Jurkat, Clone E6-1 (cell line): ENCODE measurements at regions not wholly inside any gene's neighbourhood (a gene's known extent, or its start where the extent isn't known, plus 50 kb on each side); places are given as distances from the start of the nearest gene placed in this dataset.

ENCODE experiments used
- DNase-seq: peaks from one replicate; pipeline ENCODE4 v3.0.0-alpha.2; 2011; ENCODE audit warnings: low read depth, low spot score
- H3K4me3 ChIP-seq: 2 replicates; pipeline ENCODE4 v1.5.1; 2011; ENCODE audit warnings: mild to moderate bottlenecking, low read length, control low read depth, moderate library complexity

- H3K4me3 ChIP-seq: no peak overlapping the region
- DNase-seq: no peak
Observed at GRCh38 chr3:59698091-59698490, 648.3 kb upstream of the CFAP20DC start.

- DNase-seq: no peak
- no peak overlapping the region for H3K4me3 ChIP-seq
Observed at GRCh38 chr3:59696783-59697182, 647.0 kb upstream of the CFAP20DC start.

GRCh38 chr3:59695860-59696259 lies 646.0 kb upstream of the CFAP20DC start:
- DNase-seq: no peak
- no peak overlapping the region for H3K4me3 ChIP-seq

- no peak for DNase-seq
- no peak overlapping the region for H3K4me3 ChIP-seq
Observed at GRCh38 chr3:59692117-59692516, 642.3 kb upstream of the CFAP20DC start.

GRCh38 chr3:59690886-59691285 lies 641.1 kb upstream of the CFAP20DC start:
- H3K4me3 ChIP-seq: no peak overlapping the region

GRCh38 chr3:59688636-59689035 lies 638.8 kb upstream of the CFAP20DC start:
- H3K4me3 ChIP-seq: no peak overlapping the region
- DNase-seq: no peak

More at GRCh38 chr3:59690886-59691285, 641.1 kb upstream of the CFAP20DC start:
- no peak for DNase-seq

- no peak for DNase-seq
- no peak overlapping the region for H3K4me3 ChIP-seq
Observed at GRCh38 chr3:59685432-59685831, 635.6 kb upstream of the CFAP20DC start.

GRCh38 chr3:59684766-59685165 lies 634.9 kb upstream of the CFAP20DC start:
- no peak for DNase-seq
- H3K4me3 ChIP-seq: no peak overlapping the region

GRCh38 chr3:59680919-59681318 lies 631.1 kb upstream of the CFAP20DC start:
- no peak for DNase-seq
- no peak overlapping the region for H3K4me3 ChIP-seq

- no peak overlapping the region for H3K4me3 ChIP-seq
- DNase-seq: no peak
Observed at GRCh38 chr3:59677747-59678702, 628.2 kb upstream of the CFAP20DC start.

- no peak for DNase-seq
- H3K4me3 ChIP-seq: no peak overlapping the region
Observed at GRCh38 chr3:59675495-59675894, 625.7 kb upstream of the CFAP20DC start.

- DNase-seq: no peak
Observed at GRCh38 chr3:59663076-59663850, 613.4 kb upstream of the CFAP20DC start.

GRCh38 chr3:59660852-59661625 lies 611.2 kb upstream of the CFAP20DC start:
- H3K4me3 ChIP-seq: no peak overlapping the region
- no peak for DNase-seq

More at GRCh38 chr3:59663076-59663850, 613.4 kb upstream of the CFAP20DC start:
- no peak overlapping the region for H3K4me3 ChIP-seq

GRCh38 chr3:59660376-59660775 lies 610.6 kb upstream of the CFAP20DC start:
- DNase-seq: no peak
- no peak overlapping the region for H3K4me3 ChIP-seq

- H3K4me3 ChIP-seq: no peak overlapping the region
- DNase-seq: no peak
Observed at GRCh38 chr3:59659755-59660154, 609.9 kb upstream of the CFAP20DC start.

GRCh38 chr3:59658866-59659265 lies 609.0 kb upstream of the CFAP20DC start:
- no peak overlapping the region for H3K4me3 ChIP-seq
- DNase-seq: no peak

GRCh38 chr3:59658274-59658673 lies 608.4 kb upstream of the CFAP20DC start:
- DNase-seq: no peak
- H3K4me3 ChIP-seq: no peak overlapping the region

- DNase-seq: no peak
- no peak overlapping the region for H3K4me3 ChIP-seq
Observed at GRCh38 chr3:59655418-59656015, 605.7 kb upstream of the CFAP20DC start.
